ENCODE measurements at regions not wholly inside any gene's neighbourhood (a gene's known extent, or its start where the extent isn't known, plus 50 kb on each side); places are given as distances from the start of the nearest gene placed in this dataset.

DNA sequence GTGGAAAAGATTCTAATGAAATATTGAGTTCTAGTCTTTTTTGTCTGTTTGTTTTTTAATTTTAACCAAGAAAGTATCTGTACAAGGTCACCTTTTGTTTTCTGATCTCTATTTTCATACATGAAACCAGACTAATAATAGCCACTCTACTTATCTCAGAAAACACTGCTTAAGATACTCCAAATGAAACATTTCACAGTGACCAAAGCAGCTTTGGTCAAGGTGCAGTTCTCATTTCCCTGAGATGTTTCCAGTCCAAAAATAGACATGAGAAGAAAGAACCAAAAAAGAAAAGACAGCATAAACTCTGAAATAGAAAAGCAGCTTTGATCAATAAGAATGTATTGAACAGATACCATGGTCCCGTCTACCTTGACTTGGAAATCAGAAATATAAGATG is 782.8 kb downstream of the RAB28 start:
- Histone ChIP-seq H4K20me1 (ENCODE audit: insufficient read depth) (no peaks in the 10 kb centered on the region), H3K9me2 (ENCODE audit: insufficient read depth) (no peaks in the 10 kb centered on the region), H3K27me3 (ENCODE audit: insufficient read depth, low read length) (no peaks in the 10 kb centered on the region), H3K36me3 (ENCODE audit: control insufficient read depth in 1 of 2, insufficient read depth in 2 of 2, low read length in 2 of 2) (no peaks in the 10 kb centered on the region), H3K27ac (ENCODE audit: low read depth, low read length) (no peak overlapping the region), H3K79me2 (ENCODE audit: insufficient read depth, low read length) (no peaks in the 10 kb centered on the region), H3K4me3 (replicated peaks in 1 of 2; ENCODE audit: low read depth in 1 of 2, low read length in 2 of 2) (no peak overlapping the region), H3K9ac (ENCODE audit: low read length) (no peak overlapping the region), H3K9me3 (ENCODE audit: control insufficient read depth in 1 of 2, insufficient read depth in 1 of 2, low read depth in 1 of 2, low read length in 2 of 2) (no peaks in the 10 kb centered on the region), H2AFZ (ENCODE audit: low read depth, low read length, poor library complexity, severe bottlenecking) (no peak overlapping the region), H3K4me1 (ENCODE audit: control insufficient read depth in 1 of 2, insufficient read depth in 2 of 2, low read length in 2 of 2) (no peaks in the 10 kb centered on the region), H3K4me2 (ENCODE audit: low read length) (no peak overlapping the region)
- TF ChIP-seq, protein P1, sequence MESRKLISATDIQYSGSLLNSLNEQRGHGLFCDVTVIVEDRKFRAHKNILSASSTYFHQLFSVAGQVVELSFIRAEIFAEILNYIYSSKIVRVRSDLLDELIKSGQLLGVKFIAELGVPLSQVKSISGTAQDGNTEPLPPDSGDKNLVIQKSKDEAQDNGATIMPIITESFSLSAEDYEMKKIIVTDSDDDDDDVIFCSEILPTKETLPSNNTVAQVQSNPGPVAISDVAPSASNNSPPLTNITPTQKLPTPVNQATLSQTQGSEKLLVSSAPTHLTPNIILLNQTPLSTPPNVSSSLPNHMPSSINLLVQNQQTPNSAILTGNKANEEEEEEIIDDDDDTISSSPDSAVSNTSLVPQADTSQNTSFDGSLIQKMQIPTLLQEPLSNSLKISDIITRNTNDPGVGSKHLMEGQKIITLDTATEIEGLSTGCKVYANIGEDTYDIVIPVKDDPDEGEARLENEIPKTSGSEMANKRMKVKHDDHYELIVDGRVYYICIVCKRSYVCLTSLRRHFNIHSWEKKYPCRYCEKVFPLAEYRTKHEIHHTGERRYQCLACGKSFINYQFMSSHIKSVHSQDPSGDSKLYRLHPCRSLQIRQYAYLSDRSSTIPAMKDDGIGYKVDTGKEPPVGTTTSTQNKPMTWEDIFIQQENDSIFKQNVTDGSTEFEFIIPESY (IDR thresholded peaks at IDR 0.05; ENCODE audit: extremely low read depth, insufficient replicate concordance, low read length): no peak
- TF ChIP-seq RAD21 (IDR thresholded peaks at IDR 0.05; ENCODE audit: low read depth): no peak
- TF ChIP-seq JUND (IDR thresholded peaks at IDR 0.05): no peak
- no peak for TF ChIP-seq ZFX (IDR thresholded peaks at IDR 0.05)
- no peak for TF ChIP-seq FOSL1 (IDR thresholded peaks at IDR 0.05; ENCODE audit: low read depth)
- no peak for TF ChIP-seq YY1 (IDR thresholded peaks at IDR 0.05; ENCODE audit: extremely low read depth, insufficient replicate concordance, low read depth, low read length)
- no peak for TF ChIP-seq ELF1 (IDR thresholded peaks at IDR 0.05; ENCODE audit: borderline replicate concordance, low read depth)
- TF ChIP-seq, protein P2, sequence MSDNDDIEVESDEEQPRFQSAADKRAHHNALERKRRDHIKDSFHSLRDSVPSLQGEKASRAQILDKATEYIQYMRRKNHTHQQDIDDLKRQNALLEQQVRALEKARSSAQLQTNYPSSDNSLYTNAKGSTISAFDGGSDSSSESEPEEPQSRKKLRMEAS (IDR thresholded peaks at IDR 0.05): no peak
- TF ChIP-seq SRF (IDR thresholded peaks at IDR 0.05; ENCODE audit: low read depth): no peak
- intact Hi-C loops (cut with micrococcal nuclease): no loop called here
- ChIA-PET POLR2A (no interaction called here), RAD21 (ENCODE audit: low non-redundant PET in 1 of 2, low total read pairs in 2 of 2, uncharacterized antibody in 2 of 2, unreplicated experiment in 2 of 2) (no interaction called here), CTCF (no interaction called here)
- no peak for DNase-seq (ENCODE audit: low read depth, low spot score)
- BruUV-seq (replicated peaks): no TSS peak
- ATAC-seq: no peak

DNA sequence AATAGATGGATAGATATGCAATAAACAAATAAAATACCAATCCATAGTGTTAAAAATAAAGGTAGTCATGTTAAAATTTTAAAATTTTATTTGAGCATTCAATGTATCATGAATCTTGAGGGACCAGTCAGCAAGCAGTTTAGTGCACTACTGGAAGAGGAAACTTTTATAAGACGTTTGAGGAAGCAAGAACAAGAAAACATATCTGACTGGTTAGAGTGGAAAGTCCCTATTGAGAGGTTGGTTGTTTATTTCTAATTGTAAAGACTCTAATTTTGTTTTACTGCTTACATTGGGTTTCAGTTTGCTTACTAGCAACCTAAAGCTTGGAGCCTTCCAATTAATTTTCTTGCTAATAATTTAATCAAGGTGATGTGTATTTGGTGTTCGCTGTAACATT is 786.2 kb downstream of the RAB28 start:
- no peak overlapping the region for H3K27ac ChIP-seq (ENCODE audit: low read depth, low read length)
- H3K79me2 ChIP-seq (ENCODE audit: insufficient read depth, low read length): no peaks in the 10 kb centered on the region
- CTCF ChIA-PET: no interaction called here
- intact Hi-C loops (cut with micrococcal nuclease): no loop called here
- H3K9ac ChIP-seq (ENCODE audit: low read length): no peak overlapping the region
- H3K4me2 ChIP-seq (ENCODE audit: low read length): no peak overlapping the region
- TF ChIP-seq EGR1 (IDR thresholded peaks at IDR 0.05; ENCODE audit: low read depth) (no peak), CEBPB (IDR thresholded peaks at IDR 0.05; ENCODE audit: low read depth) (no peak), POLR2A (IDR thresholded peaks at IDR 0.05; ENCODE audit: borderline replicate concordance, extremely low read depth, insufficient read depth, insufficient read length) (no peak), YY1 (IDR thresholded peaks at IDR 0.05; ENCODE audit: extremely low read depth, insufficient replicate concordance, low read depth, low read length) (no peak), SIN3A (IDR thresholded peaks at IDR 0.05; ENCODE audit: low read depth) (no peak)
- H3K36me3 ChIP-seq (ENCODE audit: control insufficient read depth in 1 of 2, insufficient read depth in 2 of 2, low read length in 2 of 2): no peaks in the 10 kb centered on the region
- no peak overlapping the region for H3K4me3 ChIP-seq (replicated peaks in 1 of 2; ENCODE audit: low read depth in 1 of 2, low read length in 2 of 2)
- no peaks in the 10 kb centered on the region for H3K27me3 ChIP-seq (ENCODE audit: insufficient read depth, low read length)
- no peak overlapping the region for H2AFZ ChIP-seq (ENCODE audit: low read depth, low read length, poor library complexity, severe bottlenecking)
- DNase-seq (ENCODE audit: low read depth, low spot score) (no peak), ATAC-seq (no peak)
- RAD21 ChIA-PET (ENCODE audit: low non-redundant PET in 1 of 2, low total read pairs in 2 of 2, uncharacterized antibody in 2 of 2, unreplicated experiment in 2 of 2): no interaction called here
- H3K9me2 ChIP-seq (ENCODE audit: insufficient read depth): no peaks in the 10 kb centered on the region
- H3K4me1 ChIP-seq (ENCODE audit: control insufficient read depth in 1 of 2, insufficient read depth in 2 of 2, low read length in 2 of 2): no peaks in the 10 kb centered on the region
- no peaks in the 10 kb centered on the region for H4K20me1 ChIP-seq (ENCODE audit: insufficient read depth)
- no peaks in the 10 kb centered on the region for H3K9me3 ChIP-seq (ENCODE audit: control insufficient read depth in 1 of 2, insufficient read depth in 1 of 2, low read depth in 1 of 2, low read length in 2 of 2)
- POLR2A ChIA-PET: no interaction called here
- BruUV-seq (replicated peaks): no TSS peak
